OCI-LY1 (cell line): ENCODE measurements at regions not wholly inside any gene's neighbourhood (a gene's known extent, or its start where the extent isn't known, plus 50 kb on each side); places are given as distances from the start of the nearest gene placed in this dataset.

Experiments used
- H2AFZ ChIP-seq: fragments of 200-600 bp; sonication (generic), shearing (Covaris generic); 2 replicates; pipeline ENCODE4 v1.6.0; 2014; ENCODE audit warnings: antibody characterized with exemption, mild to moderate bottlenecking, low read length
- H3F3A ChIP-seq: fragments of 200-600 bp; sonication (generic), shearing (Covaris generic); 2 replicates; pipeline ENCODE4 v1.6.0; 2014; ENCODE audit warnings: mild to moderate bottlenecking, antibody characterized with exemption, low read length, moderate library complexity; ENCODE audit not compliant: insufficient read depth
- H3K27ac ChIP-seq: fragments of 200-600 bp; sonication (generic); 2 replicates; pipeline ENCODE4 v1.5.1; 2014; ENCODE audit warnings: low read length, mixed run types, mild to moderate bottlenecking, low read depth; ENCODE audit not compliant: poor library complexity, severe bottlenecking
- H3K27me3 ChIP-seq: fragments of 200-600 bp; sonication (generic); 2 replicates; pipeline ENCODE4 v1.6.0; 2014; ENCODE audit warnings: antibody characterized with exemption, mild to moderate bottlenecking, low read length, moderate library complexity; ENCODE audit not compliant: insufficient read depth
- H3K36me3 ChIP-seq: fragments of 200-600 bp; sonication (generic); 2 replicates; pipeline ENCODE4 v1.6.1; 2014; ENCODE audit warnings: mild to moderate bottlenecking, antibody characterized with exemption, low read length, moderate library complexity, mixed read lengths; ENCODE audit not compliant: insufficient read depth
- H3K4me1 ChIP-seq: fragments of 200-600 bp; sonication (generic); 2 replicates; pipeline ENCODE4 v1.5.1; 2014; ENCODE audit warnings: mild to moderate bottlenecking, low read length, moderate library complexity; ENCODE audit not compliant: insufficient read depth, severe bottlenecking
- H3K4me2 ChIP-seq: fragments of 200-600 bp; sonication (generic), shearing (Covaris generic); 2 replicates; pipeline ENCODE4 v1.6.1; 2014; ENCODE audit warnings: low read length
- H3K4me3 ChIP-seq: fragments of 200-600 bp; sonication (generic); 2 replicates; pipeline ENCODE4 v1.5.1; 2014; ENCODE audit warnings: low read length, low read depth, mild to moderate bottlenecking, mixed read lengths; ENCODE audit not compliant: poor library complexity, severe bottlenecking
- H3K79me2 ChIP-seq: fragments of 200-600 bp; shearing (Covaris generic); 2 replicates; pipeline ENCODE4 v1.6.1; 2016; ENCODE audit warnings: mixed run types, low read length, mixed read lengths; ENCODE audit not compliant: insufficient read depth
- H3K9ac ChIP-seq: fragments of 200-600 bp; sonication (generic), shearing (Covaris generic); 2 replicates; pipeline ENCODE4 v1.6.1; 2014; ENCODE audit warnings: mild to moderate bottlenecking, low read length, mixed read lengths
- H3K9me2 ChIP-seq: fragments of 200-600 bp; sonication (generic), shearing (Covaris generic); 2 replicates; pipeline ENCODE4 v1.6.1; 2014; ENCODE audit warnings: low read depth, mild to moderate bottlenecking, low read length, mixed read lengths
- H3K9me3 ChIP-seq: fragments of 200-600 bp; shearing (Covaris generic); 2 replicates; pipeline ENCODE4 v1.6.1; 2014; ENCODE audit warnings: low read length, mixed read lengths
- H4K20me1 ChIP-seq: fragments of 200-600 bp; sonication (generic), shearing (Covaris generic); 2 replicates; pipeline ENCODE4 v1.6.0; 2016; ENCODE audit warnings: mild to moderate bottlenecking, low read length; ENCODE audit not compliant: insufficient read depth
- EZH2 ChIP-seq: fragments of 200-600 bp; sonication (generic), shearing (Covaris generic); IDR thresholded peaks from 2 replicates; pipeline ENCODE4 v1.8.0; 2017; ENCODE audit warnings: borderline replicate concordance, mixed run types, mild to moderate bottlenecking, antibody characterized with exemption, low read length, moderate library complexity, mixed read lengths
- TF ChIP-seq, protein P1 (sequence below): fragments of 200-600 bp; sonication (generic), shearing (Covaris generic); IDR thresholded peaks from 2 replicates; pipeline ENCODE4 v1.5.1; 2017; ENCODE audit warnings: mild to moderate bottlenecking, antibody characterized with exemption, low read length, moderate library complexity, mixed read lengths

DNA sequence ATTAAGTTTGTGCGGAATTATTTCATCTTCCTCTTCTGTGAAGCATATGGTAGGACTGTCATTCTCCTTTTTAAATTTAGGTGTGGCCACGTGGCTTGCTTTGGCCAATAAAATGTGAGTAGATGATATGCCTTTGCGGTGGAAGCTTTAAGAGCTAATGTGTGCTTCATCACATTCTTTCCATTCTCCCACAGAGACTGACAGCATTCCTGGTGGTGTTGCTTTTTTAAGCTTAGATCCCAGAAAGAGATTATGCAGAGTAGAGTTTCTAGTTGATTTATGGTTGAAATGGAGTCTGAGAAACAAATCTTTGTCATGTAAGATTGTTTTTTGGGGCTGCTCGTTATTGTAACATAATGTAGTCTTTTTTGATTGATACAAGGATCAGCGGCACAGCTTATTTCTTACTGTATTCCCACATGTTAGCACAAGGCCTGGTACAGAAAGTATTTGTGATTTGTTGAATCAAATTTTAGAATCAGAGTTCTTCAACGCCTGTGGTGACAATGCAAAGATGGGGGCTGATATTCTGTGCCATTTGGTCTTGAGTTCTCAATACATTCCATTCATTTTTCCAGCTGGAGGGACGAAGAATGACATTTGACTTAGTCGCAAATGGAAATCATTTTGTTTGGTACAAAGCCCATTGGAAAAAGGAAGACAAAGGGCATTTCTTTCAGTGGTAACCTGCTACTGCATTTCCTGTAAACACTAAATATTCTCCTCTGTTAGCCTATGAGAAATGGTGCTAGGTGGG, 209.9 kb upstream of the VLDLR start:
- no peaks in the 10 kb centered on the region for H3K27me3 ChIP-seq
- no peak overlapping the region for H3K9ac ChIP-seq
- no peak overlapping the region for H3K4me2 ChIP-seq
- H3K36me3 ChIP-seq, result no peaks in the 10 kb centered on the region
- H3K4me1 ChIP-seq, result no peaks in the 10 kb centered on the region
- H2AFZ ChIP-seq, result no peak overlapping the region
- no peak for TF ChIP-seq EZH2
- TF ChIP-seq, protein P1, sequence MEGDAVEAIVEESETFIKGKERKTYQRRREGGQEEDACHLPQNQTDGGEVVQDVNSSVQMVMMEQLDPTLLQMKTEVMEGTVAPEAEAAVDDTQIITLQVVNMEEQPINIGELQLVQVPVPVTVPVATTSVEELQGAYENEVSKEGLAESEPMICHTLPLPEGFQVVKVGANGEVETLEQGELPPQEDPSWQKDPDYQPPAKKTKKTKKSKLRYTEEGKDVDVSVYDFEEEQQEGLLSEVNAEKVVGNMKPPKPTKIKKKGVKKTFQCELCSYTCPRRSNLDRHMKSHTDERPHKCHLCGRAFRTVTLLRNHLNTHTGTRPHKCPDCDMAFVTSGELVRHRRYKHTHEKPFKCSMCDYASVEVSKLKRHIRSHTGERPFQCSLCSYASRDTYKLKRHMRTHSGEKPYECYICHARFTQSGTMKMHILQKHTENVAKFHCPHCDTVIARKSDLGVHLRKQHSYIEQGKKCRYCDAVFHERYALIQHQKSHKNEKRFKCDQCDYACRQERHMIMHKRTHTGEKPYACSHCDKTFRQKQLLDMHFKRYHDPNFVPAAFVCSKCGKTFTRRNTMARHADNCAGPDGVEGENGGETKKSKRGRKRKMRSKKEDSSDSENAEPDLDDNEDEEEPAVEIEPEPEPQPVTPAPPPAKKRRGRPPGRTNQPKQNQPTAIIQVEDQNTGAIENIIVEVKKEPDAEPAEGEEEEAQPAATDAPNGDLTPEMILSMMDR, result no peak
- no peaks in the 10 kb centered on the region for H3K79me2 ChIP-seq
- no peaks in the 10 kb centered on the region for H4K20me1 ChIP-seq
- no peaks in the 10 kb centered on the region for H3F3A ChIP-seq
- no peaks in the 10 kb centered on the region for H3K9me3 ChIP-seq
- H3K4me3 ChIP-seq, result no peak overlapping the region
- H3K27ac ChIP-seq, result no peak overlapping the region
- no peaks in the 10 kb centered on the region for H3K9me2 ChIP-seq

DNA sequence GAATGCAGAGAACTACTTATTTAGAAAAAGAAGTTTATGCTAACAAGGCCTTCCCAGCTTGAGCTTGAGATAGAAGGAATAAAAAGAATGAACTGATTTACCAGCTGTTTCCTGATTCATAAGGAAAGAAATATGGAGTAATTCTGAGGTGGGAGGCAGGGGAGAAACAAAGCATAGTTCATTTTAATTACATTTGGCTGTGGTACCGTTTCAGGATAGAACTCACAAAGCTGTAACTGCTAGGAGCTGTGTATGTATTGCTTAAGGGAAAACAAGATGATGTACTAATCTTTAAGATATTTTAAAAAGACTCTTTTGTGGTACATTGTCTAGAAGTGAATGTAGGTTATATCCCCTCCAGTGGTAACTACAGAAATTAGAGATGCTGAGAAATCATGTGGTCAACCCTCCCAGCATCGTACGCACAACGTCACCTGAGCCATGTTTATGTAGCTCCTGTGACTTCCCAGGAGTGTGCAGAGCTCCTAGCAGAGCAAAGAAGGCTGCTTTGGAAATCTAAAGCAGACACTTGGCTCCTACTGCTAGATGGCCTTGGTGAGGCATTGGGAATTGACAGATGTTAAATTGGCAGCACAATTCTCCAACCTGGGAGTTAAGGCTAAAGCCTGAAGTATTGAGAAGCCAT, 208.3 kb upstream of the VLDLR start:
- no peaks in the 10 kb centered on the region for H3K4me1 ChIP-seq
- H3K27me3 ChIP-seq, result no peaks in the 10 kb centered on the region
- H3K9me3 ChIP-seq, result no peaks in the 10 kb centered on the region
- no peak overlapping the region for H3K27ac ChIP-seq
- TF ChIP-seq, protein P1, result no peak
- no peak for TF ChIP-seq EZH2
- H3K9me2 ChIP-seq, result no peaks in the 10 kb centered on the region
- H2AFZ ChIP-seq, result no peak overlapping the region
- no peaks in the 10 kb centered on the region for H3F3A ChIP-seq
- no peak overlapping the region for H3K4me3 ChIP-seq
- no peaks in the 10 kb centered on the region for H4K20me1 ChIP-seq
- H3K36me3 ChIP-seq, result no peaks in the 10 kb centered on the region
- H3K4me2 ChIP-seq, result no peak overlapping the region
- no peak overlapping the region for H3K9ac ChIP-seq
- H3K79me2 ChIP-seq, result no peaks in the 10 kb centered on the region

DNA sequence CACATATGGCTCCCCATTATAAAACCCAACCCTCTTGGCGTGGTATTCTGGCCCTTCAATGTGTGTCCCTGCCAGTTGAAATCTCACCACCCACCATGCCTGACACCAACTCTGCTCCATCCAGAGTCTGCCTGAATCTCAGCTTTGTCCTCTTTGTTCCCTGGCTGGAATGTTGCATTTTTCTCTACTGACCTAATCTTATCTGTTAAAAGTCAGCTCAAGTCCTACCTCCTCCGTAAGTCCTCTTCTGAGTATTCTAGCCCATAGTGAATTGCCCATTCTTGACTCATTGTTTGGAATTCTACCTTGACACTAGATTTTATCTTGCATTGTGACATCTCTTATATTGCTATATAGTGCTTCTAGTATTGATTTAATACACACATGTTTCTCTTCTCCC, 207.1 kb upstream of the VLDLR start:
- no peaks in the 10 kb centered on the region for H3K9me2 ChIP-seq
- H3K4me1 ChIP-seq, result no peaks in the 10 kb centered on the region
- H3K4me3 ChIP-seq, result no peak overlapping the region
- no peak overlapping the region for H3K9ac ChIP-seq
- H3F3A ChIP-seq, result no peaks in the 10 kb centered on the region
- no peak overlapping the region for H2AFZ ChIP-seq
- no peaks in the 10 kb centered on the region for H3K27me3 ChIP-seq
- H3K79me2 ChIP-seq, result no peaks in the 10 kb centered on the region
- no peak overlapping the region for H3K4me2 ChIP-seq
- H3K27ac ChIP-seq, result no peak overlapping the region
- no peak for TF ChIP-seq EZH2
- TF ChIP-seq, protein P1, result no peak
- H3K9me3 ChIP-seq, result no peaks in the 10 kb centered on the region
- no peaks in the 10 kb centered on the region for H3K36me3 ChIP-seq
- H4K20me1 ChIP-seq, result no peaks in the 10 kb centered on the region
